HL-60 (cell line): ENCODE measurements at regions not wholly inside any gene's neighbourhood (a gene's known extent, or its start where the extent isn't known, plus 50 kb on each side); places are given as distances from the start of the nearest gene placed in this dataset.

ENCODE experiments used
- DNase-seq, 2 experiments: peaks; one replicate each; pipeline ENCODE4 v3.0.0-alpha.2; 2010 to 2020; ENCODE audit warnings: low read depth in 1 of 2, low spot score in 1 of 2
- H3K27ac ChIP-seq: fragments of 250-450 bp; sonication (Bioruptor Pico); replicated peaks from 2 replicates; pipeline ENCODE4 v1.5.1; 2020; ENCODE audit warnings: mild to moderate bottlenecking, moderate library complexity
- H3K27me3 ChIP-seq: fragments of 250-450 bp; sonication (Bioruptor Pico); 2 replicates; pipeline ENCODE4 v1.5.1; 2021; ENCODE audit warnings: mild to moderate bottlenecking, moderate library complexity; ENCODE audit not compliant: insufficient read depth, poor library complexity, severe bottlenecking
- H3K4me3 ChIP-seq: replicated peaks from 2 replicates; pipeline ENCODE4 v1.5.1; 2011; ENCODE audit warnings: mild to moderate bottlenecking, control low read depth, low read length; ENCODE audit not compliant: insufficient read depth
- CTCF ChIP-seq: IDR thresholded peaks from one replicate; pipeline ENCODE4 v1.5.1; 2011; ENCODE audit warnings: low read length, control low read depth, inconsistent platforms; ENCODE audit not compliant: insufficient read depth
- GABPA ChIP-seq: IDR thresholded peaks from 2 replicates; pipeline ENCODE4 v1.6.1; 2012; ENCODE audit warnings: low read depth
- POLR2AphosphoS5 ChIP-seq: IDR thresholded peaks from 2 replicates; pipeline ENCODE4 v1.6.1; 2012; ENCODE audit warnings: low read depth
- REST ChIP-seq: IDR thresholded peaks from 2 replicates; pipeline ENCODE4 v1.6.1; 2012; ENCODE audit warnings: low read depth; ENCODE audit not compliant: insufficient replicate concordance
- SPI1 ChIP-seq: IDR thresholded peaks from 2 replicates; pipeline ENCODE4 v1.6.1; 2012; ENCODE audit warnings: low read depth, mild to moderate bottlenecking, borderline replicate concordance

GRCh38 chr1:73327180-73327793 is 870.7 kb downstream of the LRRIQ3 start:
- no peak overlapping the region for H3K4me3 ChIP-seq
- no peaks in the 10 kb centered on the region for H3K27me3 ChIP-seq
- H3K27ac ChIP-seq = no peak overlapping the region
- TF ChIP-seq GABPA (no peak), REST (no peak), POLR2AphosphoS5 (no peak), CTCF (no peak), SPI1 (no peak)
- DNase-seq = no peak

GRCh38 chr1:73326663-73327062 is 871.3 kb downstream of the LRRIQ3 start:
- no peak for TF ChIP-seq REST
- TF ChIP-seq POLR2AphosphoS5 = no peak
- TF ChIP-seq CTCF = no peak
- TF ChIP-seq GABPA = no peak
- TF ChIP-seq SPI1 = no peak
- no peak overlapping the region for H3K27ac ChIP-seq
- no peak for DNase-seq
- no peak overlapping the region for H3K4me3 ChIP-seq
- no peaks in the 10 kb centered on the region for H3K27me3 ChIP-seq

GRCh38 chr1:73310797-73311381 is 887.1 kb downstream of the LRRIQ3 start:
- H3K27ac ChIP-seq = no peak overlapping the region
- H3K4me3 ChIP-seq = no peak overlapping the region
- DNase-seq = no peak
- no peak for TF ChIP-seq GABPA
- no peak for TF ChIP-seq CTCF
- no peak for TF ChIP-seq SPI1
- TF ChIP-seq REST = no peak
- no peak for TF ChIP-seq POLR2AphosphoS5
- H3K27me3 ChIP-seq = no peaks in the 10 kb centered on the region
